Inflammatory macrophage (primary cell): ENCODE measurements at regions not wholly inside any gene's neighbourhood (a gene's known extent, or its start where the extent isn't known, plus 50 kb on each side); places are given as distances from the start of the nearest gene placed in this dataset.
A peak's percentile ranks its signal among the peaks of the same experiment; 100 is the strongest.
"Not testable (repeated sequence)": the region's sequence is repeated elsewhere in the genome, so short reads cannot be mapped to it uniquely, and the experiment has no call there.

ENCODE experiments used
- DNase-seq, 2 donors: peaks; one replicate each; pipeline ENCODE4 v3.0.0-alpha.2; 2020 to 2022

DNA sequence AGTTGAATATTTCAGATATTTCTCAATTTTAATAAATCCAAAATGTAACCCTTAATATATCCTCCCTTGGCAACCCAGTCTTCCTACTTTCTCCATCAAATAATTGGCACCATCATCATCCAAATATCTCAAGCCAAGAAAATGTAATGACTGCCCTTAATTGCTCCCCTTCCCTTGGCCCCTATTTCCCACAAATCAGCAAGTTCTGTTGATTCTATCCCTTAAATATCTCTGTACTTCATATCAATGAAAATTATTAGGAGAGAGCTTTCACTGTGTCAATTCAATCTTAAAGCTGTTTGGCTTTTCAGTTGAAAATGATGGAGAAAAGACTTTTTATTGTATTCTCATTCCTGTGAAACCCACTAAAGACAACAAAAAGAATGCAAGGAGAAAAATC is 349.8 kb downstream of the HINT1 start:
- no peak for DNase-seq

DNA sequence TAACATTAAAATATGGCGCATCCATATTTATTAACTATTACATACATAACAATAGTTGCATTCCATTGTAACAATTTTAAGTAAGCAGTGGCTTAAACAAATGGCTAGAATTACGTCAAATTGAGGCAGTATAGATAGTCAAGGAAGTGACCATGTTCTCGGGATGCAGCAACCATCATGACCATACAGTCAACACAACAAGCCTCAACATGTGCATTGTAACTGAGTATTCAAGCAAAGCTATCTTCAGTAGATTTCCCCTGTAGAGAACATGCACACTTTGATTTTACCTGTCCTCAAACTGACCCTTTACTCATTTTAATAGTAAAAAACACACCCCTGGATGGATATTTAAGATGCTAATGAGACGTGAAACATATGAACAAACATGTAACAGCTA is 356.4 kb downstream of the HINT1 start:
- no peak for DNase-seq

DNA sequence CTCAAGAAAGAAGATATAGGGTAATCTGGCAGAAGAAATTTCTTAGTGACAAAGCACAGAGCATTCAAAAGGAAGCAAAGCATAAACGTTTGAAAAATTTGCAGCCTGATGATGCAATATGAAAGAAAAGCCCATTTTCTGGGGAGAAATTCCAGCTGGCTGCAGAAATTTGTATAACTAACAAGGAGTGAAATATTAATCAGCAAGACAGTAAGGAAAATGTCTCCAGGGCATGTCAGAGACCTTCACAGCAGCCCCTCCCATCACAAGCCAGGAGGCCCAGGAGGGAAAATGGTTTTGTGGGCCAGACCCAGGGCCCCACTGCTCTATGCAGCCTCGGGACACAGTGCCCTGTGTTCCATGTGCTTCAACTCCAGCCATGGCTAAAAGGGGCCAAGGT is 359.4 kb downstream of the HINT1 start:
- no peak for DNase-seq

DNA sequence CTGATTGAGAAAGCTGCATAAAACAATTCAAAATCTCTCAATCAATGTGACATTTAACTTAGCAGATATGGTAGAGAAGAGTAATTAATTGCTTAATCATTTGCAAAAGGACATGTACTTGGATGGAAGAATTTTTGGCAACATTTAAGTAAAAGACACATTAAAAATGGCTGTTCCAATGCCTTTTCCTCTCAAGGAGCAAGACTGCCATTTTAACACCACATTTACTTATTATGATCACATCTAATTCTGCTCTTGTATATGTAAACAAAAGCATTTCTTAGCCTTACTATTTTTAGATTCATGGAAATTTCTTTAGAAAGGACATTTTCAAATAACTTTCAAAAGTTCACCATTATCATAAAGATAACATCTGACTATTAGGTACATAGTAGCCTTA is 360.0 kb downstream of the HINT1 start:
- DNase-seq: no peak

DNA sequence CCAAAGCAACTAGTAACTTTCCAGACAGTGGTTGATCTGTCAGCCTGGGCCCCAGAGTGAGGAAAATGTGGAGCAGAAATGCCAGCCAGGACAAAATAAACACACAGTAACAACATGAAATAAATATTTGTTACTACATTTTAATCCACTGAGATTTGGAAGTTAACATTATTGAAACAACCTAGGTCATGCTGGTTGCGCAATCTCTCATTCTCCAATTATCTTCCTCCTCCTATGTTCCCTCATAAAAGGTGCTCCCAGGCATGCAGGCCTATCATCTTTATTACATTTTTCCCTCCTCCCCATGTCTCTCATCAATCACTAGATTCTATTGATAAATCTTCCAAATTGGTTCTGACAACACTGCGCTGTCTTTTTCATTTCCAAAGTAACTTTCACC is 363.1 kb downstream of the HINT1 start:
- no peak for DNase-seq

DNA sequence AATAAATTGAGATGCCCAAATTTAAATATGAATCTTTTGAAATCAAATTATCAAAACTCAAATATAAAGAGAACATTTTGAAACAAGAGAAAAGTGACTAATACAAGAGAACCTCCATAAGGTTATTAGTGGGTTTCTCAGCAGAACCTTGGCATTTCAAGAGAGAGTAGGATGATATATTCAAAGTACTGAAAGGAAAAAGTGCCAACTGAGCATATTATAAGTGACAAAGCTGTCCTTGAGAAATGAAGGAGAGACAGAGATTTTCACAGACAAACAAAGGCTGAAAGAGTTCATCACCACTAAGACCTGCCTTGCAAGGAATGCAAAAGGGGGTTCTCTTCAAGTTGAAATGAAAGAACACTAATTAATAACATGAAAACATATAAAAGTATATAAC is 366.0 kb downstream of the HINT1 start:
- no peak for DNase-seq

DNA sequence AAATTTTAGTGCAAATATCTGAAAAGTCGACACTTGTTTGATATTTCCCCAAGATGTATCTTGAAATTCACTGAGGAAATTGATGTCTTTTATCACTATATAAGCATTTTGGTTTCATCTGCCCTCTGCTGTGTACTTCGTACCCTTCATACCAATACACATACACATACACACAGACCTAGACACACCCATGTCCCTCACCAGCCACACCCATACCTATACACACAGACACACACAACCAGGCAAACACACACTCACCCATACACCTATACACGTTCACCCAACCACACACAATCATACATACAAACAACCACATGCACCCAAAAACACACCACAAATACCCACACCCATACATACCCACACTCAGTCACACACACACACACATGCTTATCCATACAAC is 367.8 kb downstream of the HINT1 start:
- no peak for DNase-seq

DNA sequence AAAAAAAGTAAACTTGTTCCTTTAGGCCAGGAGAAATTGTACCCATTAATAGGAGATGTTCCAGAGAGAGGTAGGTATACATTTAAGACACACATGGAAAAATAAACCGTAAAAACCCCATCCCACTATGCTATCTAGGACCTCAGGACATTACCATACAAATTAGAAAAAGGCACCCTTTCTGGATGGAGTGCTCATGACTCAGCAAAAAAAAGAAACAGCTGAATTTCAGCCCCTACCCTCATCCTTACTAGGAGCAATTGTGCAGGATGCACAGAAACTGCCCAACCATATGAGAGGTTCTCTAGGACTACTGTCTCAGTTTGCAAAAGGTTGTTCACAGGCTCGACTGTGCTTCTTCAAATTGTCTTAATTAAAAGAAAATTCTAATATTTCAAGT is 368.2 kb downstream of the HINT1 start:
- no peak for DNase-seq

DNA sequence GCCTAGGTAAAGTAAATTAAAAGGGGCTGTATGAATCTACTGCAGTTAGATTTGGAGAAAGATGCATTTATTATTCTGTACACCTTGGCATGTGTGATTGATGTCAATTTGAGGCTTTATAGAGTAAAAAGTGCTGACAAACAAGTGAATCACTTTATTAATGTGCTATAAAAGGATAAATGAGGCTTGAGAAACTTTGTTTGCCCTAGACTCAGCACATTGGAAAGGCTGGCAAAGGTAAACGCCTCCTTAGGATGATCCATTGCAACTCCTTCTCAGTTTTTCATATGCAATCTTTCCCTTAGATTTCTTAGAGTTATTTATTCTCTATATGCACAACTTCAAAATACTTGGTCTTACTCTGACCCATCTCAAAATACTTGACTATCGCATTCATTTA is 369.0 kb downstream of the HINT1 start:
- no peak for DNase-seq

DNA sequence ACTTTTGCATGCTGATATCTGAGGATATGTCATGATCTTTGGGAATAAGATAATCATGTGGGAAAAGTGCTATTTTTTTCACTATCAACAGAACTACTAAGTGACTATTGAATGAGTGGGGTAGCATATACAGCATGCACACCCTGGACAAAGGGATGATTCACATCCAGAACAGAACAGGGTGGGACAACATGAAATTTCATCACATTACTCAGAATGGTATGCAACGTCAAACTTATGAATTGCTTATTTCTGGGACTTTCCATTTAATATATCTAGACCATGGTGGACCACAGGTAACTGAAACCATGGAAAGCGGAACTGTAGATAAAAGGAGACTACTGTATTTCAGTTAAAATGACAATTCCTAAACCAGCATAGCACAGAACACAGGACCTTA is 370.0 kb downstream of the HINT1 start:
- no peak for DNase-seq

DNA sequence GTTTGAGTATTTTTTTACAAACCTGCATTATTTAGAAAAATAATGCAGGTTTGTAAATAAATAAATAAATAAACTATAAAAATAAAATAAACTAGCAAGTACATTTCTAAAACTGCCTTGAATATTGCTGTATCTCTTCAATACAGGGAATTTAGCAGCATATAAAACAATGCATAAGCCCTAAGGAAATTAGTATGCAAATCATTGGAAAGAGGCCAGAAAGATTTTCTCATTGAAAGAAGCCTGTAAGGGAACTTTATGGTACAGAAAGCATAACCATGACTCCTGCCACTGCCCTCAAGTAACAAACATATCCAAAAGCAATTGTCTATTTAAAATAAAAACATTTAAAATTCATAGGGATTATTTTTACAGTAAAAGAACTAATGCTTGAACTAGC is 387.3 kb downstream of the HINT1 start:
- no peak for DNase-seq

DNA sequence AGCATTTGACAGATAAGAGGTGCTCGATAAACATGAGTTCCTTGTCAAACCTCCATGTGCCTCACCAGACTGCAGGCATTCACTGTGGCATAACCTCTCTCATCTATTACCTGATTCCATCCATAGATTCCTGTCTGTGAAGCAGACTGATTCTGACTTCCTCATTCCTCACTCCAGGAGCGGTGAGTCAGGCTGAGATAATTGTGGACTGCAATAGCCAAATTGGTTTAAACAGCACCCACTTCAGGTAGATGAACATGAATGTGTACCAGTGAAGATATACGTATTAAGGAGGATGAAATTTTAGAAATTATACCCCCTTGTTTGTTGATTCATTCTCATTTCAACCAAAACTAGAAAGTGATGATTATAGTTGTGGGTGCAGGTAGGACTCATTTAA is 391.2 kb downstream of the HINT1 start:
- DNase-seq: peak in 1 of 2 donors; percentile 12

DNA sequence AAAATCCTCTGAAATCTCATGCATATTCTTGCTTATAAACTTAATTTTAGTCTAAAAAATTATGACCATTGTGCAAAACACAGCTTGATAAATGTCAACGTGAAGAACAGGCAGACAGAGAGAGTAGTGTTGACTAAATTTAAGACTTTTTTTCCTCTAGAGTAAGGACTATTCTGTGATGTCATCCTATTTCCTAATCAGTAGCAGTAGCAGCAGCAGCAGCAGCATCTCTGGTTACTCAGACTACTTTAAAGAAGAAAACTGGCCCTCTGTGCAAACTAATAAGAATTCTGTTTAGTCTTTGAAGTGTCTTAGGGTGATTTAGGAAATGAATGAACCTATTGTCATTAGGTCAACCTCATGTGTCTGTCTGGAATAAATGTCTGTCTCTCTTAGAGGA is 403.0 kb downstream of the HINT1 start:
- DNase-seq: peak; percentile 41 to 62

DNA sequence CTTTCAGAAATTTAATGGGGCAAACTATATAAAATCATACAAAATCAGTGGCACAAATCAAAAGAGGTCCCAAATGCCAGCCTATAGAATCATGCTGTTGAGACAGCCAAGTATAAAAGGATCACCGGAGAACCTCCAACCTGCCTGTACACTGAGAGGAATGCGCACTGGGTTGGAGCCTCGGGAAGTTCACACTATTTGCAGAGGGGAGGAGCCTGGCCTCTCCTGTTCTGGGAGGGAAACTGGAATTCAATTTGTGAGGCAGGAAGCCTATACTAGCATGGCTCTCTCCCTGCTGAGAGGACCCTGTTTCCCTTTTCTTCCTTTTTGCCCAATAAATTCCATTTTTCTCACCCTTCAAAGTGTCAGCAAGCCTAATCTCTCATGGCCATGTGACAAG is 406.0 kb downstream of the HINT1 start:
- DNase-seq: no peak

DNA sequence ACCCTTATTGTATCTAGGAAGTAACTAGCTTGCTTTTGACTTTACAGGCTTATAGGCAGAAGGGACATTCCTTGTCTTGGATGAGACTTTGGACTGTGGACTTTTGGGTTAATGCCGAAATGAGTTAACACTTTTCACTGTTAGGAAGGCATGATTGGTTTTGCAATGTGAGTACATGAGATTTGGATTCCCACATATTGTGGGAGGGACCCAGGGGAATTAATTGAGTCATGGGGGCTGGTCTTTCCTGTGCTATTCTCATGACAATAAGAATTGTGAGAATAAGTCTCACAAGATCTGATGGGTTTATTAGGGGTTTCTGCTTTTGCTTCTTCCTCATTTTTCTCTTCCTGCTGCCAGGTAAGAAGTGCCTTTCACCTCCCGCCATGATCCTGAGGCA is 417.5 kb downstream of the HINT1 start:
- DNase-seq: no peak

DNA sequence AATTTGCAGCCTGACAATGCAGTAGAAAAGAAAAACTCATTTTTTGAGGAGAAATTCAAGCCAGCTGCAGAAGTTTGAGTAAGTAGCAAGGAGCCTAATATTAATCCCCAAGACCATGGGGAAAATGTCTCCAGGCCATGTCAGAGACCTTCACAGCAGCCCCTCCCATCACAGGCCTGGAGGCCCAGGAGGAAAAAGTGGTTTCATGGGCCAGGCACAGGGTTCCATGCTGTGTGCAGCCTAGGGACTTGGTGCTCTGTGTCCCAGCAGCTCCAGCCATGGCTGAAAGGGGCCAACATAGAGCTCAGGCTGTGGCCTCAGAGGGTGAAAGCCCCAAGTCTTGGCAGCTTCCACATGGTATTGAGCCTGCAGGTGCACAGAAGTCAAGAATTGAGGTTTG is 418.4 kb downstream of the HINT1 start:
- not testable (repeated sequence) for DNase-seq

DNA sequence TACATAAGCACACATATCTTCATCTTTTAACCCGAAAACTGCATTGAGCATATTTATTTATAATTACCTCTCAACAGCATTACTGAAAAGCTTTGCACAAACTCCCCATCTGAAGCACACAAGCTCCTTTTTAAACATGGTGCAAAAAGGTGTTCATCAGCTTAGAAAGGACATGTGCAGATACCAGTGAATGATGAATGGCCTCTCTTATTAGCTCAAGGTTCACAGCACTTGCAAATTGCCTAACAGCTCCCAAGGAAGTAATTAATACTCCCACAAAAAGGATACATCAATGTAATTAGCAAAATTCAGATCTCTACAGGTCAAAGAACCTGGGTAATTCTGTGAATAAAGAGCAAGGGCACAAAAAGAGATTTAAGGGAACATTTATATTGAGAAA is 422.0 kb downstream of the HINT1 start:
- DNase-seq: no peak

DNA sequence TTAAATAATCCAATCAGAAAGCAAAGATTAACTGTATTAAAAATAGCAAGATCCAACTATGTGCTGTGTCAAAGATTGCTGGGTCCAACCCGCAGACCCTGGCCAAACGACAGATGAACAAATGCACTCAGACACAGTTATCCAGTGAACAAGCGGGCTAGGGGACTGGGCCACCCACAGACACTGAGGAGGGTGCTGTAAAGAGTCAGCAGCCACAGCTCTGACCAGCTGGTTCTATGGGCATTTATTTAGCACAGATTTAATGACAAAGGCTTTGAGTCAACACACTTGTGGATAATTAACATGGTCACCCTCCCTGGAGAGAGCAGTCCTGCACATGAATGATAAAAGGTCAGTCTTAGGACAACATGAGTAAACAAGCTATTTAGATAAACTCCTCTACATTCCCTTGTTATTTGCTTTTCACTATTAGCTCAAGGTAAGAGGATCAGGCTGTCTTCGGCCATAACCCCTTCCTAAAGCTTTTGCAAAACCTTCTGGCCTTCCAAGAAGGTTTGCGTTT is 424.9 kb downstream of the HINT1 start:
- no peak for DNase-seq

DNA sequence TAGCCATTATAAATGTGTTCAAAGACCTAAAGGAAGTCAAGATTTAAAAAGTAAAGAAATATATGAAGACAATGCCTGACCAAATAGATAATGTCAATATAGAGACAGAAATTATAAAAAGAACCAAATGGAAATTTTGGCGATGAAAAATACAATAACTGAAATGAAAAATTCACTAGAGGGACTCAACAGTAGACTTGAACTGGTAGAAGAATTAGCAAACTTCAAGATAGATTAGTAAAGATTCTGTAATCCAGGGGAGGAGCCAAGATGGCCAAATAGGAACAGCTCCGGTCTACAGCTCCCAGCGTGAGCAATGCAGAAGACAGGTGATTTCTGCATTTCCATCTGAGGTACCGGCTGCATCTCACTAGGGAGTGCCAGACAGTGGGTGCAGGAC is 433.2 kb downstream of the HINT1 start:
- no peak for DNase-seq

DNA sequence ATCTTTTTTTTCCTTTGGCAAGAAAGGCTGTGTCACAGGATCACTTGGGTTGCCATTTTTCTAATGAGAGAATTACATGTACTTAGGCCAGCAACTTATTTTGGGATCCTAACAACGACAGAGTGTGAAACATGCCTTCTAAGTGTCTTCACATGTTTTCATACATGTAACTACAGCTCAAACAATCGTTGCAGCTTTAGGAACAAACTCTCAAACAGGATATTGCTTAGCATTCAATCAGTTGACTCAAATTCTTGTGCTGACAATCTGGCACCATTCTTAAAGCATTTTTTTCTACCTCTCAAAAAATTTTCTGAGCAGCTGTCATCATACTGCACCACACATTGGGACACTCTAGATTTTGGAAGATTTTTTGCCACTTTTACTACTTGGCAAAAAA is 435.5 kb downstream of the HINT1 start:
- DNase-seq: no peak

DNA sequence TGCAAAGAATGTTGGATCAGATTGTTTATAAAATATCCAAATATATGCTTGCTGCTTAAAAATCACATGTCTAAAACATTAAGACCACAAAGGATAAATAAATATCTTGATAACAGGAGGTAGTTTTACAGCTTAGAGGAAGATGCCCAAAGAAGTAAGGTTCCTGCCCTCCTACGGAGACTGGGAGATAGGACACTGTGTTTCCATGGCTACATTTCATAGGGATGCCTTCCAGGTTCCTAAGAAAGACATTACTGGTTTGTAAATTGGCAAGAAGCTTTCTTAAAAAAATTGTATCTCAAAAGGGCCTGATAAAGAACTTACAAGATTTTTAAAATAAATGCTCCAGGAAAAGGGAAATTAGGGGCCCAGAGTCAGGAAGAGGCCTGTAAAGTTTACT is 437.2 kb downstream of the HINT1 start:
- no peak for DNase-seq

DNA sequence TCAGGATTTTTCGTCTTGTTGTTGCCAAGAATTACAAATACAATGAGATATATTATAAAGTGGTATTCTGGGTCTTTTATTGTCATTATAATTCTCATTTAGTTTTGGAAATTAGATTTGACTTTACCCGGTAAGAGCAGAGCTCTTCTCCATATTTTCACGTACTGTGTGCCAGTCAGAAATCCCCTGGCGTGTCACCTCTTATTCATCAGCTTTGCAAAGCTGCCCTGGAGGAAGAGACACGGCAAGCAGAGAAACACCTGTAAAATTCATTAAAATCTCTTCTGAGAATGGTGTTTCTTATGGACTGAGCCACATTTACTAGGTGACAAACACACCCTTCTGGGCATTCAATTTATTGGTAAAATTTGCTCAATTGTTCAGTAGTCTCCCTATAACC is 440.4 kb downstream of the HINT1 start:
- DNase-seq: no peak

DNA sequence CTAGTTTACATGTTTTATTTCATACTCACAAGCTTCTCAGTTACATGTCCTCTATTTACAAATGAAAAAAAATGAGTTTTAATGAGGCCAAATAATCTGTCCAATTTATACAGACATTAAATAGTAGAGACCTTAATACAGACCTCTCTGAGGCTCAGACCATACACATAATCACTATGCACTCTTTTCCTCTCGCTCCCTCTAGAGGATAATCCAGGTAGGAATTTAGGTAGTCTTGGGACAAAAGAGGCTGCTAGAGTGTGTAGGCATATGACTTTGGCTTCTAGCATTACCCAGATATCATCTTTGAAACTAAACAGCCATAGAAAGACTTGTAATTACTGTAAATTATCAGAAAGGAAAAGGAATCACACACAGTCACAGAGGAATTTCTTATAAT is 444.7 kb downstream of the HINT1 start:
- DNase-seq: peak in 1 of 2 donors; percentile 29

DNA sequence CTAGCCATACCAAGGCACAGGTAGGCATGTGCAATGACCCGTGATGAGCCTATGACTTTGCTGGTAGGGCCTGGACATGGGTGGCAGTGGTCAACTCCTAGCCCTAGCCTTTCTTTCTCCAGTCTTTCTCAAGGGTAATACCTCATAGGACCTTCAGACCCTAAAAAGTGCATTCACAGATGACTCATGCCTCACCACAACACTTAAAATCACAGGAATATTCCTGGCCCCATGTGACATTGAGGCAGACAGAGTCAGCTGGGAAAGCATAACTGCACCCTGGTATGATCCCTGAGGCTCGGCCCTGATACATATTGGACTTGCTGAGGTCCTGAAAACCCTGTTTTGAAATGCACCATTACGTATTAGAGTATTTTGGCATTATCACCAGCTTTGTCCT is 449.5 kb downstream of the HINT1 start:
- no peak for DNase-seq

DNA sequence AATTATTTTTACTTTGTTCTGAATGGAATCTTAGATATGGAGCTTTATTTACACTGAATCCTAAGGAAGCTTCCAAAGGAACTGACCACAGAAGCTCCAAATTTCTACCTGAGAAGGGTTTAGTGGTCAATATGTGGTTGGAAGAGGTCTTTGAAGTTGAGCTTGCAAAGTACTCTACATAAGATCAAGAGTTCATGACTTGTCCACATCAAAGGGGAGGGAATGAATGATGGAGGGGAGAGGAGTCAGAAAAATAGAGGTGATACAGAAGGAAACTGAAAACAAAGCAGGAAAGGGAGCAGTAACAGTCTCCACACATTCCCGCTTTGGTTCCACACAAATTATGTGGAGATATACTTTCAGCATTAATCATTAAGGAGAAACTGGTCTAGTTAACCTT is 450.9 kb downstream of the HINT1 start:
- DNase-seq: no peak

DNA sequence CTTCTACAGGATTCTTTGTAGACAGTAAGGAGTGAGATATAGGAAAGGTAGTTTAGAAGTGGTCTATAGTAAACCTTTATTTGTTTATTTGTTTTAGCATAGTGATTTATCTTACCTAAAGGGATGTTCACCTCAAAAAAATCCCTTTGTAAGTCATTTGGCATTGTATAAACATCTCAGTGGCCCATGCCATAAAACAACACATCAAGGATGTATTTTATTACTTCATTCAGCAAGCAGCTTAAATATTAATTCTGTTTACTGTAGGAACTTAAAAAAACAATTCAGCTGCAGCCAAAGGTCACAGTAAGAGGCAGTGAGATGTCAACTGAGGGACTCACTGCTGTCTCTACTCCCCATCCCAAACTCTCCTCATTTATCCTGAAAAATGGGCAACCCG is 452.7 kb downstream of the HINT1 start:
- DNase-seq: no peak
